ENCODE measurements at regions not wholly inside any gene's neighbourhood (a gene's known extent, or its start where the extent isn't known, plus 50 kb on each side); places are given as distances from the start of the nearest gene placed in this dataset.
"Not testable (repeated sequence)": the region's sequence is repeated elsewhere in the genome, so short reads cannot be mapped to it uniquely, and the experiment has no call there.

DNA sequence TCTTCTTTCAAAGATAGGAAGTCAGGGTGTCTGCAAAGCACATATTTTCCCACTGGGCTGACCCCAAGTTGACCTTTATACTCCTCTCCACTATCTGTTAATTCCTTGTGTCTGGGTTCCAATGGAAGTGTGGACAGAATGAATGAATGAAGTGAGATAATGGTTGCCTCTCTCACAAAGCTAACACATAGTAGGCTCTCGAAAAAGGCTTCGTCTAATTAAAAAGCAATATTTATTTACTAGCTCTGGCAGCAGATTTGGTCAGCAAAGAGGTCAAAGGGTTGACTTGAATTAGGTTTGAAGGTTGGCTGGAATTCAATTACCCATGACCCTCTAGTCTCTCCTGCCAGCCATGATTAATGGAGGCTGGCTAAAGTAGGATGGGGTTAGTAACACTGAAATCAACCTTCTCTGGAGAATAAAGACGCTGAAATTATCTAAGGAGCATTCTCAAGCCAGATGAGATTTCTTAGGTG lies 280.3 kb upstream of the KLF3 start:
- DNase-seq (ENCODE audit: low spot score) = no peak

DNA sequence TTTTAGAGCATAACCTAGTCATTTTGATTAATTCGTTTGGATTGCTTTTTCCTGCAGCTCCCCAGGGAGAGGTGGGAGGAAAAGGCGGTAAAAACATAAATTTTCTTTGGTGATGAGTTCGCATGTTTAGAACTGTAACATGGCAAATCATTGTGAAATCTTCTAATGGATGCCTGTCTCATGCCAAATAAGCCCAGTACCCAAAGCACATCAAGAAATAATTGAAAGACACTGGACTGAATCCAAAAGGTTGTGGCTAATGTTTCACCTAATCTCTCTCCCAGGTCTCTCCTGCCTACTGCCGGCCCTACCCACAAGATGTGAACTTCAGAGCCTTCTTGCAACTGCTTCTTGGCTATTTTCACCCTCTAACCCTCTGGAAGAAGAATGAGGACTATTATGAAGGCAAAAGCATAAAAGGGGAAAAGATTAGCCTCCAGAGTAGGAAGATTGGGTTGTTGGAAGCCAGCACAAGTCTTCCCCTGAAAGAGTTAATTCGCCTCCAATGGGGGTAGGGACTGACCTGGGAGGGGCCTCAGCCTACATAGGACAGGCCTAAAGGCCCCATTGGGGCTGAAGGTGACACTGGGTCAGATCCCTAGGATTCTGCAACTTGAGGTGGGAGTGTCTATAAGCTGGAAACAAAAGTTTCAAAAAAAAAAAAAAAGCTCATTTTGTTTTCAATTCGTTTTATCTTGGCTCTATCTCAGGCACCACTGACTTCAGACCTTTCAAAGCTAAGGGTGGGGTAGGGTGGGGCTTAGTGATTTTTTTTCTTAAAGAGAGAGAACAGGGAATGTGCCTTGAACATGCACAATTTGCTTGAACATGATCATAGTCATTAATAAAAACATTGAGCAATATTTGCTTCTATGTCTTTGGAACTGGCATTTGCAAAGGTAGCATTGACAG lies 278.6 kb upstream of the KLF3 start:
- DNase-seq (ENCODE audit: low spot score) = no peak

DNA sequence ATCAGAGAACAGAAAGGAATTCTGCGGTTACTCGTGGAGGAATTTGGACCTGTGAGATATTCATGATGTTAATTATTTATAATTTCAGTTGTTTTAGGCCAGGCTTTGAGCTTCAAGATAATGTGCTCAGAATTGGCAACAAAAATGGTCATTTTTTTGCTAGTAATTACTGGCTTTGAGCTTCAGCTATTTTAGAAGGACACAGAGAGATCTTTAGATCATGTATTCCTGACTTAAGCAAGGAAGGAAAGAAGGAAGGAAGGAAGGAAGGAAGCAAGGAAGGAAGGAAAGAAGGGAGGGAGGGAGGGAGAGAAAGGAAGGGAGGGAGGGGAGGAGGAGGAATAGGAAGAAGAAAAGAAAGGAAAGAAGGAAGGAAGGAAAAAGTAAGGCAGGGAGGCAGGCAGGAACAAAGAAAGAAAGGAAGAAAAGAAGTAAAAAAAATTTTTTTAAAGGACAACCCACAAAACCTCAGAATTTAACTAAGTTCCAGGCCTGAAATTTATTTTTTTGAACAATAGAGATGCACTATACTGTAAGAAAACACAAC lies 277.9 kb upstream of the KLF3 start:
- DNase-seq (ENCODE audit: low spot score) = no peak

DNA sequence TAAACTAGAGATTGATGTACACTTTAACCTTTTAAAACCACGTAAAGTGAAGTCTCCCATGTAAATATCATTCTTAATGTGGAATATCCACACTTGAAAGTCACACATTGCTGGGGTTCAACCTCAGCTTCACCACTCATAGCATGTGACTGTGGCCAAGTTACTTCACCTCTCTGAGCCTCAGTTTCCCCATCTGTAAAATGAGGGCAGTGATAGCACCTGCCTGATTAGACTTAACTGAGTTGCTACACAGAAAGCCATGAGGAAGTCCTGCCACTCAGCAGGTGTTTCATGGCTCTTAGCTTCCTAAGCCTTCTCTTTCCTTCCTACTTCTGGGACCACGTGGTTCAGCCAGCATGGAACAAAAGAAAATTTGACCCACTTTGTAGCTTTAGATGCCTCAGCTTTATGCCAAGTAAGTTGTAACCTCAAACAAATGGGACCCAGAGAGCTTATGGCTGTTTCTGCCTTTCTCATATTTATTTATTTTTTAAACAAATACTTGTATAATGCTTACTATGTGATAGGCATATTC lies 277.3 kb upstream of the KLF3 start:
- no peak for DNase-seq (ENCODE audit: low spot score)

- no peak for DNase-seq (ENCODE audit: low spot score)
Measured at GRCh38 chr4:38387348-38387747, 276.7 kb upstream of the KLF3 start.

DNA sequence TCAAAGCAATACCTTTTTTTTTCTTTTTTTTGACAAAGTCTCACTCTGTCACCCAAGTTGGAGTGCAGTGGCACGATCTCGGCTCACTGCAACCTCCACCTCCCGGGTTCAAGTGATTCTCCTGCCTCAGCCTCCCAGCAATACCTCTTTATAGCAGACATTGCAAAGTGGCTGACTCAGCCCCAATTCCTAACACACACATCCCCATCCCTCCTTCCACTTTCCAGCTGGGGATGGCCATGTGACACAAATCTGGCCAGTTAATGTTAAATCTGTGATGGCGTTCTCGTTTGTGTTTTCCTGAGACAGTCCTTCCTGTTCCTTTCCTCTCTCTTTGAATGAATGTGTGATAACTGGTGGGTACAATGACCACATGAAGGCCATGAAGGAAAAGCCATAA lies 276.2 kb upstream of the KLF3 start:
- DNase-seq (ENCODE audit: low spot score) = no peak

DNA sequence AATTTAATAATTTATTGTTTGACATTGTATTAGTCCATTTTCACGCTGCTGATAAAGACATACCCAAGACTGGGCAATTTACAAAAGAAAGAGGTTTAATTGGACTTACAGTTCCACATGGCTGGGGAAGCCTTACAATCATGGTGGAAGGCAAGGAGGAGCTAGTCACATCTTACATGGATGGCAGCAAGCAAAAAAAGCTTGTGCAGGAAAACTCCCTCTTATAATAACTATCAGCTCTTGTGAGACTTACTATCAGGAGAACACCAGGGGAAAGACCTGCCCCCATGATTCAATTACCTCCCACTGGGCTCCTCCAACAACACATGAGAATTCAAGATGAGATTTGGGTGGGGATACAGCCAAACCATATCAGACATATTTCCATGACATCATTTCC lies 275.1 kb upstream of the KLF3 start:
- DNase-seq (ENCODE audit: low spot score) = not testable (repeated sequence)

- DNase-seq (ENCODE audit: low spot score) = no peak
Measured at GRCh38 chr4:38390969-38391545, 272.9 kb upstream of the KLF3 start.

DNA sequence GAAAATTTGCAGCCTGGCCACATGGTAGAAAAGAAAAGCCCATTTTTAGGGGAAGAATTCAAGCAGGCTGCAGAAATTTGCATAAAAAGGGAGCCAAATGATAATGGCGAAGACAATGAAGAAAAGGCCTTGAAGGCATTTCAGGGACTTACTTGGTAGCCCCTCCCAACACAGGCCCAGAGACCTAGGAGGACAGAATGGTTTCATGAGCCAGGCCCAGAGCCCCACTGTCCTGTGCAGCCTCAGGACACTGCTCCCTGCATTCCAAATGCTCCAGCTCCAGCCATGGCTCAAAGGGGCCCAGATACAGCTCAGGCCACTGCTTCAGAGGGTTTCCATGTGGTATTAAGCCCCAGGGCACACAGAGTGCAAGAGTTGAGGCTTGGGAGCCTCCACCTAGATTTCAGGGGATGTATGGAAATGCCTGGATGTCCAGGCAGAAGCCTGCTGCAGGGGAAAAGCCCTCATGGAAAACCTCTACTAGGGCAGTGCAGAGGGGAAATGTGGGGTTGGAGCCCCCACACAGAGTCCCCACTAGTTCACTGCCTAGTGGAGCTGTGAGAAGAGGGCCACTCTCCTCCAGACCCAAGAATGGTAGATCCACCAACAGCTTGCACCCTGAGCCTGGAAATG lies 271.7 kb upstream of the KLF3 start:
- no peak for DNase-seq (ENCODE audit: low spot score)

DNA sequence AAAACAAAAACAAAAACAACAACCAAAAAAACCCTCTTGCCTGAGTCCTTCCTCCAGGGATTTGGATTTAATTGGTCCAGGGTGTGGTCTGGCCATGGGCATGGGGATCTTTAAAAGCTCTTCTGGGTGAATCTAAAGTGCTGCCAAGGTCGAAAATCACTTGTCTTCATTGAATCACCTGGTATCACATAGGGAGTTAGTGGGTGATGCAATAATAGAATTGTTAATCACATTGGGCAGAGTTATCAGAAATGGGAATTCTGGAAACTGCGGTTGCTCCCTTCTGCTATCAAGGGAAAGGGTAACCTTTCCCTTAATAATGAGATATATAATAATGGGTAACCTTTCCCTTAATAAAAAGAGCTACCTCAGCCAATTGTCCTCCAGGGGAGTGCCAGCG lies 267.9 kb upstream of the KLF3 start:
- no peak for DNase-seq (ENCODE audit: low spot score)

DNA sequence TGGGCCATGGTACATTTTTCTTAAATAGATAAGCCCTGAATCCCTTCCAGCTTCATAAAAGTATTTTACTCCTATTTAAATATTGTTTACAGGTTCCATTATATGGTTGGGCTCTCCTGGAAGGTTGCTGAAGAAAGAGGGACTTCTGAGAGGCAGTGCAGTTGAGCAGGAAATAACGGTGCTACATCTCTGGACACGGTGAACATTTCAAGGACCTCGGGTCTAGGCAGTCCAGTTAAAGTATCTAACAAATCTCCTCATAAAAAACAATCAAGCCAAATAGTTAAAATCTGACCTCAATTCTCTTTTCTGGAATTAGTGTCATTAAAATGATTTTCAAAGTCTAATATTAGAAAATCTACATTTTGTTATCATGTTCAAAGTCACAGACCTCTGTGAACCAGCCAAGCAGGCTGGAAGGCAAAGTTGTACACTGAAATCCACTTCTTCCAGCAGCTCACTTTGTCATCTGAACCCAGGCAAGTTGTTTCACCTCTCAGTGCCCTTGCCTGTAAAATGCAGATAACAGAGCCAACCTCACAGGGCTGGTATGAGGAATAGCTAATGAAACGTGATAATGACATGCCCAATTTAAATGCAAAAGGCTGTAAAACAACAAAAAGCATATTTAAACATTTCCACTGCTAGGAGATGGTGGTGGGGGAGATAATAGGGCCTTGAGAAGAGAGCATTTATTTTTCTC lies 267.0 kb upstream of the KLF3 start:
- no peak for DNase-seq (ENCODE audit: low spot score)

- no peak for DNase-seq (ENCODE audit: low spot score)
Measured at GRCh38 chr4:38400946-38401345, 263.1 kb upstream of the KLF3 start.

DNA sequence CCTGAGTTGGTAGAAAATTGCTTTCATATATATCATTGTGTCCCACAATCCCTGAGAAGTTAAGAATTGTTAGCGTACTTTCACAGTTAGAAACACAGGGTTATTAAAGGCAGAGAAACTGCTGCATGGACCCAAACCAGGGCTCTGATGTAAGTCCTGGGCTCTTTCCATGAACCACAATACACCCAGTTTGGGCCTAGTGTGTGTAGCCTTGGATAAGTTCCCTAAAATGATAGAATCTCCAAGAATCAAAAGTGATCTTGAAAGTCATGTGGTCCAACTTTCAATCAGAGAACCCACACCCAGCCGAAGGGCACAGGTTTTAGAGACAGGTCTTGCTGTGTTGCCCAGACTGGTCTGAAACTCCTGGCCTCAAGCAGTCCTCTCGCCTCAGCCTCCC lies 257.8 kb upstream of the KLF3 start:
- no peak for DNase-seq (ENCODE audit: low spot score)

DNA sequence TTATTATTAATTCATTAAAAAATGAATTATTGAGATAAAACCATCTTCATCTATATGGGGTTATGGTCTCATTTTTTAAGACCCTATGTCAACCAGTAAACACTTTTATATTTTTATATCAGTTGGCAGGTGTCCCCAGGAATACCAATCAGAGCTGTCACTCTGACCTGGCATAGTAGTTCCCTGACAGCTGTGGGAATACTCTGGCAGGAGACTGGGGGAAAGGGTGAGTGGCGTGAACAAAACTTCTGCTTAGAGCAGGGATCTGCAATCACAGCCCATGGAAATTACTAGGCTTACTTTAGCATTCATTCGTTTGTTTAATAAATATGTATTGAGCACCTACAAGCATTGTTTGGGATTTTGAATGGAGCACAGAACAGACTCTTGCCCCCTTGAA lies 254.1 kb upstream of the KLF3 start:
- no peak for DNase-seq (ENCODE audit: low spot score)

- DNase-seq (ENCODE audit: low spot score) = no peak
Measured at GRCh38 chr4:38411092-38411491, 252.9 kb upstream of the KLF3 start.

DNA sequence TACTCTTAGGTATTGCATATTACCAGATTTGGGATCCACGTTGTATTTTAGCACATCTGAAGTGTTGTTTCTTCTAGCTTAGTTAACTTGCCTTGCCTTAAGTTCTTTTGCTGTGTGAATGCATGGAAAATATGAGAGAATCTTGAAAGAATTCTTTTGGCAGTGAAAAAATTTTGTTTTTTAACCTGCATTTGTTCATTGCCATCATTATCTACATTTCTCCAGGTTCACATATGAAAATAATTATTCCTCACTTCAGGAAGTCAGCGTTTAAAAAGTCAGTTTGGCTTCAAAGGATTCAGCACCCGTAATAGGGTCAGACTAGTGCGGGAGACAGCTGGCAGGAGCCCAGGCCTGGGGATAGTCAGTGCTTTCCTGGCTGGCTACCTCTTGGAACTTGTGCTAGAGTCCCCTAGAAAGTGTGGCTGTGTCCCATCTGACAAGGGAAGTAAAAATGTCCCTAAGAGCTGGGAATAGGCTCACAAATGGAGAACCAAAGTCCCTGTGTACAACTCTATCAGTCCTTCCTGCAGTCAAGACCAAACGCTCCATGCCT lies 251.9 kb upstream of the KLF3 start:
- DNase-seq (ENCODE audit: low spot score) = no peak

GRCh38 chr4:38413524-38414341 lies 250.3 kb upstream of the KLF3 start:
- DNase-seq (ENCODE audit: low spot score) = no peak

- DNase-seq (ENCODE audit: low spot score) = no peak
Measured at GRCh38 chr4:38414410-38414809, 249.6 kb upstream of the KLF3 start.

DNA sequence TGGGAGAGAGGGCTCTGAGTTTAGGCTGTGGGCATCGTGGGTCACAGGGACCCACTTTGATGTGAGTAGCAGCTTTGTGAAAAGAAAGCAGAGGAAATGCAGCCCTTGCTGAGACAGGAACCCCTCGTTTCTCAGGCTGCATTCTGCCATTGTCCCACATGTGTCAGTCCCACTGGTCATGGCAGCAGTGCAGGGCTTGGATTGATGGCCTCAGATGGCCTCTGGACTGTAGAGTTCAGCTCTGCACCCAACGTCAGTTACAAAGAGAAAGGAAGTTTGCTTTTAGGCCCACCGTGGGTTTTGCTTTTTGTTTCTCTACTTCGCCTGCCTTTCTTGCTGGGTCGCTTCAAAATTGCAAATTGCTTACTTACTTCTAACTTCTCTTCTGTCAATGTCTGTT lies 248.3 kb upstream of the KLF3 start:
- no peak for DNase-seq (ENCODE audit: low spot score)

DNA sequence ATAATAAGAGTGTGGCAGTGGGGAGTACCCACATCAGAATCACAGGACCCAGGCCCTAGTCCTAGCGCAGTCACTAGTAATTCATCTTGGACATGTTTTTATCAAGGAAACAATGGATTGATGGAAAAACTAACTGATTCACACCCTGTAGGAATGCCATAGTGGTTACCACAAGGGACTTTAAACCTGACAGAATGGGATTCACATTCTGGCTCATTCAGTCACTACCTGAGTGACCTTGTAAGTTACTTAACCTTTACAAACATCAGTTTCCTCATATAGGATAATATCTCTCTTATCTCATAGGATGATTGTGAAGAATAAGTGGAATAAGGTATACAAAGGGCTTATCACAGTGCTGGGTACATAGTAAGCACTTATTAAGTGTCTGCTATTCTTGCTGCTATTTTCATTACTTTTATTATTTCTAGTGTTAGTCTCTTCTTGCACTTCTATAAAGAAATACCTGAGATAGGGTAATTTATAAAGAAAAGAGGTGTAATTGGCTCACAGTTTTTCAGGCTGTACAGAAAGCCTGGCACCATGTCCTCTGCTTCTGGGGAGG lies 247.5 kb upstream of the KLF3 start:
- DNase-seq (ENCODE audit: low spot score) = no peak

Measured in cerebellar cortex (tissue), 1 donor.